ENCODE measurements at regions not wholly inside any gene's neighbourhood (a gene's known extent, or its start where the extent isn't known, plus 50 kb on each side); places are given as distances from the start of the nearest gene placed in this dataset.
"Not testable (repeated sequence)": the region's sequence is repeated elsewhere in the genome, so short reads cannot be mapped to it uniquely, and the experiment has no call there.

- not testable (repeated sequence) for TF ChIP-seq POLR2A (IDR thresholded peaks at IDR 0.05; ENCODE audit: low read length); CTCF (IDR thresholded peaks at IDR 0.05); MYC (IDR thresholded peaks at IDR 0.05; ENCODE audit: borderline replicate concordance, low read length); FOSL2 (IDR thresholded peaks at IDR 0.05); FOSL2 (CRISPR knock-in tag; IDR thresholded peaks at IDR 0.05); FOSB (CRISPR knock-in tag; IDR thresholded peaks at IDR 0.05); ZSCAN20 (CRISPR knock-in tag; IDR thresholded peaks at IDR 0.05)
Observed at GRCh38 chr20:29392853-29393252, 1864.6 kb upstream of the DEFB115 start.
